Breast epithelium (tissue), 3 donors: ENCODE measurements at regions not wholly inside any gene's neighbourhood (a gene's known extent, or its start where the extent isn't known, plus 50 kb on each side); places are given as distances from the start of the nearest gene placed in this dataset.
"Not testable (repeated sequence)": the region's sequence is repeated elsewhere in the genome, so short reads cannot be mapped to it uniquely, and the experiment has no call there.

Experiments used
- POLR2A ChIP-seq: fragments of 450-650 bp; IDR thresholded peaks from one replicate; pipeline ENCODE4 v1.6.1; 2016; ENCODE audit warnings: antibody characterized with exemption, mild to moderate bottlenecking, moderate library complexity
- TF ChIP-seq, protein P1 (sequence below), 3 donors: fragments of 450-650 bp; IDR thresholded peaks; one replicate each; pipeline ENCODE4 v1.5.1; 2016 to 2017; ENCODE audit warnings: antibody characterized with exemption in 3 of 3, mild to moderate bottlenecking in 3 of 3, moderate library complexity in 3 of 3

DNA sequence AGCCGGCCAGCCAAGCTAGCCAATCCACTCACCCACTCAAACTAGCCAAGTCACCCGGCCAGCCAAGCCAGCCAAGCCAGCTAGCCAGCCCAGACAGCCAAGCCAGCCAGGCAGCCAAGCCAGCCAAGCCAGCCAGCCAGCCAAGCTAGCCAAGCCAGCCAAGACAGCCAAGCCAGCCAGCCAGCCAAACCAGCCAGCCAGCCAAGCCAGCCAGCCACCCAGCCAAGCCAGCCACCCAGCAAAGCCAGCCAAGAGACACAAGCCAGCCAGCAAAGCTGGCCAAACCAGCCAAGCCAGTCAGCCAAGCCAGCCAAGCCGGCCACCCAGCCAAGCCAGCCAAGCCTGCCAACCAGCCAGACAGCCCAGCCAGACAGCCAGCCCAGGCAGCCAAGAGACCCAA is 322.2 kb upstream of the PLGLB2 start:
- TF ChIP-seq, protein P1, sequence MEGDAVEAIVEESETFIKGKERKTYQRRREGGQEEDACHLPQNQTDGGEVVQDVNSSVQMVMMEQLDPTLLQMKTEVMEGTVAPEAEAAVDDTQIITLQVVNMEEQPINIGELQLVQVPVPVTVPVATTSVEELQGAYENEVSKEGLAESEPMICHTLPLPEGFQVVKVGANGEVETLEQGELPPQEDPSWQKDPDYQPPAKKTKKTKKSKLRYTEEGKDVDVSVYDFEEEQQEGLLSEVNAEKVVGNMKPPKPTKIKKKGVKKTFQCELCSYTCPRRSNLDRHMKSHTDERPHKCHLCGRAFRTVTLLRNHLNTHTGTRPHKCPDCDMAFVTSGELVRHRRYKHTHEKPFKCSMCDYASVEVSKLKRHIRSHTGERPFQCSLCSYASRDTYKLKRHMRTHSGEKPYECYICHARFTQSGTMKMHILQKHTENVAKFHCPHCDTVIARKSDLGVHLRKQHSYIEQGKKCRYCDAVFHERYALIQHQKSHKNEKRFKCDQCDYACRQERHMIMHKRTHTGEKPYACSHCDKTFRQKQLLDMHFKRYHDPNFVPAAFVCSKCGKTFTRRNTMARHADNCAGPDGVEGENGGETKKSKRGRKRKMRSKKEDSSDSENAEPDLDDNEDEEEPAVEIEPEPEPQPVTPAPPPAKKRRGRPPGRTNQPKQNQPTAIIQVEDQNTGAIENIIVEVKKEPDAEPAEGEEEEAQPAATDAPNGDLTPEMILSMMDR (IDR thresholded peaks at IDR 0.05): not testable (repeated sequence)
- not testable (repeated sequence) for TF ChIP-seq POLR2A
